PC-3 (cell line): ENCODE measurements at regions not wholly inside any gene's neighbourhood (a gene's known extent, or its start where the extent isn't known, plus 50 kb on each side); places are given as distances from the start of the nearest gene placed in this dataset.

Experiments used
- ATAC-seq: fragments of 200-7000 bp; cut with Tn5 transposase; 2 replicates; pipeline ENCODE4 v1.9.1; 2020; ENCODE audit warnings: mild to moderate bottlenecking, moderate library complexity
- BruUV-seq: library from RNA; stranded (reverse); fragments of 400-500 nt; replicated peaks from 2 replicates; lab custom pipeline; 2021; lab: Mats Ljungman, UMichigan
- CTCF ChIA-PET: fragments of 300-600 bp; sonication (Branson Sonifier 250); formaldehyde crosslinking; loops from one replicate; lab custom pipeline; 2022; ENCODE audit warnings: antibody characterized with exemption; lab: Charles Lee
- POLR2A ChIA-PET: fragments of 300-600 bp; sonication (Branson Sonifier 250); formaldehyde crosslinking; loops from one replicate; lab custom pipeline; 2022; ENCODE audit warnings: antibody characterized with exemption; ENCODE audit not compliant: unreplicated experiment; lab: Charles Lee
- DNase-seq: peaks from one replicate; pipeline ENCODE4 v3.0.0-alpha.2; 2015
- H2AFZ ChIP-seq: fragments of 300-600 bp; sonication (generic); 2 replicates; pipeline ENCODE4 v1.6.0; 2016; ENCODE audit warnings: antibody characterized with exemption, low read length
- H3F3A ChIP-seq: fragments of 300-600 bp; sonication (generic); one replicate; pipeline ENCODE4 v1.6.0; 2017; ENCODE audit warnings: antibody characterized with exemption, low read length, control low read depth, mild to moderate bottlenecking; ENCODE audit not compliant: unreplicated experiment
- H3K27ac ChIP-seq: fragments of 300-600 bp; sonication (generic); 2 replicates; pipeline ENCODE4 v1.5.1; 2016; ENCODE audit warnings: mild to moderate bottlenecking, low read length
- H3K27me3 ChIP-seq: fragments of 300-600 bp; sonication (generic); 2 replicates; pipeline ENCODE4 v1.6.1; 2016; ENCODE audit warnings: low read length, mixed read lengths
- H3K36me3 ChIP-seq: fragments of 300-600 bp; sonication (generic); 2 replicates; pipeline ENCODE4 v1.6.1; 2016; ENCODE audit warnings: low read depth, mixed run types, low read length, mixed read lengths
- H3K4me1 ChIP-seq: fragments of 300-600 bp; sonication (generic); 2 replicates; pipeline ENCODE4 v1.5.1; 2016; ENCODE audit warnings: low read length; ENCODE audit not compliant: insufficient read depth
- H3K4me2 ChIP-seq: fragments of 300-600 bp; sonication (generic); 2 replicates; pipeline ENCODE4 v1.6.0; 2016; ENCODE audit warnings: low read length
- H3K4me3 ChIP-seq: fragments of 300-600 bp; sonication (generic); 2 replicates; pipeline ENCODE4 v1.5.1; 2016; ENCODE audit warnings: mild to moderate bottlenecking, low read length, mixed read lengths
- H3K79me2 ChIP-seq: fragments of 300-600 bp; sonication (generic); 2 replicates; pipeline ENCODE4 v1.6.1; 2017; ENCODE audit warnings: low read length, mixed read lengths
- H3K9ac ChIP-seq: fragments of 300-600 bp; sonication (generic); 2 replicates; pipeline ENCODE4 v1.6.0; 2016; ENCODE audit warnings: mild to moderate bottlenecking, low read length
- H3K9me2 ChIP-seq: fragments of 300-600 bp; sonication (generic); replicated peaks from 2 replicates; pipeline ENCODE4 v1.6.1; 2016; ENCODE audit warnings: mixed run types, low read length, mixed read lengths
- H3K9me3 ChIP-seq: fragments of 300-600 bp; sonication (generic); 2 replicates; pipeline ENCODE4 v1.6.1; 2016; ENCODE audit warnings: low read length, mixed read lengths
- H4K20me1 ChIP-seq: fragments of 300-600 bp; sonication (generic); 2 replicates; pipeline ENCODE4 v1.6.1; 2016; ENCODE audit warnings: low read length, mixed read lengths
- EZH2 ChIP-seq: fragments of 300-600 bp; sonication (generic); IDR thresholded peaks from one replicate; pipeline ENCODE4 v1.6.1; 2017; ENCODE audit warnings: antibody characterized with exemption, mild to moderate bottlenecking, low read length; ENCODE audit not compliant: unreplicated experiment
- EZH2phosphoT487 ChIP-seq: fragments of 300-600 bp; sonication (generic); IDR thresholded peaks from 2 replicates; pipeline ENCODE4 v1.6.1; 2018; ENCODE audit warnings: mild to moderate bottlenecking, antibody characterized with exemption, low read length, borderline replicate concordance
- intact Hi-C: fragments of 100-400 bp; cut with micrococcal nuclease; formaldehyde crosslinking; loops from 2 replicates; pipeline ENCODE4 v1.9.0; 2023
- TF ChIP-seq, protein P1 (sequence below): fragments of 300-600 bp; sonication (generic); conservative IDR thresholded peaks from 2 replicates; pipeline ENCODE4 v1.5.1; 2017; ENCODE audit warnings: antibody characterized with exemption, low read depth, mild to moderate bottlenecking, low read length

DNA sequence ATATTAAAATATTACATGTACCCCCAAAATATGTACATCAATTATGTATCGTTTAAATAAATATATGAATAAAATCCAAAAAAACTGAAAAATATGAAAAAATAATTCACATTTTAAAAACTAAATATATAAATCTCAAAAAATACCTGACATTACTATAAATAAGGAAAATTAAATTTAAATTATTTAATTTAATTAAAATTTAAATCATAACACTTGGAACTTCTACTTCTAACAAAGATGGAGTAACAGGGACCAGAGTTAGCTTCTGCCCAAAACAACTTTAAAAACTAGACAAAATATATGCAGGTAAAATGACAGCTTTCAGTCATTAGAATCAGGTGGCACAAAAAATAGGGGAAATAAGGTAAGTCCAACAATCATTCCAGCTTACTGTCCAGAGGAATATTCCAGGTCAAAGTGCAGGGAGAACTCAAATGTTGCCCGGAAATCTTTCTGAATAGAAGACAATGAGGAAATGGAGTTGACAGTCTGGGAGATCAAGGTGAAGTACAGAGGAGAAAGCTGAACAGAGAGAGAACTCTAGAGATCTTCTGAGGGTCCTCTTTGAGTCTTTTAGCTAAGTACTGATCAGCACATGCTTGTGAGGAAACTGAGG, 207.7 kb upstream of the ATP11B start:
- TF ChIP-seq, protein P1, sequence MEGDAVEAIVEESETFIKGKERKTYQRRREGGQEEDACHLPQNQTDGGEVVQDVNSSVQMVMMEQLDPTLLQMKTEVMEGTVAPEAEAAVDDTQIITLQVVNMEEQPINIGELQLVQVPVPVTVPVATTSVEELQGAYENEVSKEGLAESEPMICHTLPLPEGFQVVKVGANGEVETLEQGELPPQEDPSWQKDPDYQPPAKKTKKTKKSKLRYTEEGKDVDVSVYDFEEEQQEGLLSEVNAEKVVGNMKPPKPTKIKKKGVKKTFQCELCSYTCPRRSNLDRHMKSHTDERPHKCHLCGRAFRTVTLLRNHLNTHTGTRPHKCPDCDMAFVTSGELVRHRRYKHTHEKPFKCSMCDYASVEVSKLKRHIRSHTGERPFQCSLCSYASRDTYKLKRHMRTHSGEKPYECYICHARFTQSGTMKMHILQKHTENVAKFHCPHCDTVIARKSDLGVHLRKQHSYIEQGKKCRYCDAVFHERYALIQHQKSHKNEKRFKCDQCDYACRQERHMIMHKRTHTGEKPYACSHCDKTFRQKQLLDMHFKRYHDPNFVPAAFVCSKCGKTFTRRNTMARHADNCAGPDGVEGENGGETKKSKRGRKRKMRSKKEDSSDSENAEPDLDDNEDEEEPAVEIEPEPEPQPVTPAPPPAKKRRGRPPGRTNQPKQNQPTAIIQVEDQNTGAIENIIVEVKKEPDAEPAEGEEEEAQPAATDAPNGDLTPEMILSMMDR: no peak
- TF ChIP-seq EZH2phosphoT487 (no peak), EZH2 (no peak)
- Histone ChIP-seq H3K27ac (no peak overlapping the region), H3K4me1 (no peaks in the 10 kb centered on the region), H3K79me2 (no peaks in the 10 kb centered on the region), H2AFZ (peak overlapping the region; percentile 46), H3K9ac (no peak overlapping the region), H3K36me3 (no peaks in the 10 kb centered on the region), H3K4me2 (no peak overlapping the region), H4K20me1 (no peaks in the 10 kb centered on the region), H3K9me3 (no peaks in the 10 kb centered on the region), H3K27me3 (no peaks in the 10 kb centered on the region), H3K9me2 (no peaks in the 10 kb centered on the region), H3K4me3 (no peak overlapping the region), H3F3A (no peaks in the 10 kb centered on the region)
- POLR2A ChIA-PET: no interaction called here
- CTCF ChIA-PET: no interaction called here
- ATAC-seq: no peak
- DNase-seq: no peak
- intact Hi-C loops: no loop called here
- no TSS peak for BruUV-seq

DNA sequence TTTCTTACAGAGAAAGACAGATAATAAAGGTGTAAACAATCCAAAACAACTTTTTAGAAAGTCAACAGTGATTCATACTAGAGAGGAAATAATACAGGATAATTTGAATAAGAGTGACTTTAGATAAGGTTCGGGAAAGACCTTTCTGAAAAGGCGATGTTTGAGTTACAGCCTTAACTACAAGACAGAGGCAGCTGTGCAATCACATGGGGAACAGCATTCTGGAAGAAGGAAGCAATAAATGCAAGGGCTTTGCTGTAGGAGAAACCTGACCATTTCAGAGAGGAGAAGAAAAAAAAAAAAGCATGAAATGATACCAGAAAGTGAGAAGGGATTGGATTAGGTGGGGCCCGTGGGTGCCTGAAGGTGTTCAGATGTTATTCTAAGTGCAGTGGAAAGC, 200.6 kb upstream of the ATP11B start:
- TF ChIP-seq, protein P1: no peak
- TF ChIP-seq EZH2phosphoT487: no peak
- no peak for TF ChIP-seq EZH2
- no peak for ATAC-seq
- no TSS peak for BruUV-seq
- Histone ChIP-seq H3K36me3 (no peaks in the 10 kb centered on the region), H3K4me1 (peaks cover 15% of the 10 kb centered on the region), H3K27me3 (no peaks in the 10 kb centered on the region), H2AFZ (no peak overlapping the region), H4K20me1 (no peaks in the 10 kb centered on the region), H3K9me2 (no peaks in the 10 kb centered on the region), H3K9ac (no peak overlapping the region), H3K27ac (no peak overlapping the region), H3K79me2 (no peaks in the 10 kb centered on the region), H3K4me2 (no peak overlapping the region), H3F3A (no peaks in the 10 kb centered on the region), H3K9me3 (no peaks in the 10 kb centered on the region), H3K4me3 (no peak overlapping the region)
- intact Hi-C loops: no loop called here
- ChIA-PET CTCF (interaction anchor here (0.7 kb wide), 1 partner anchor 15 kb away, joined by 8 read pairs; no protein-coding TSS in a partner anchor), POLR2A (no interaction called here)
- DNase-seq: no peak

DNA sequence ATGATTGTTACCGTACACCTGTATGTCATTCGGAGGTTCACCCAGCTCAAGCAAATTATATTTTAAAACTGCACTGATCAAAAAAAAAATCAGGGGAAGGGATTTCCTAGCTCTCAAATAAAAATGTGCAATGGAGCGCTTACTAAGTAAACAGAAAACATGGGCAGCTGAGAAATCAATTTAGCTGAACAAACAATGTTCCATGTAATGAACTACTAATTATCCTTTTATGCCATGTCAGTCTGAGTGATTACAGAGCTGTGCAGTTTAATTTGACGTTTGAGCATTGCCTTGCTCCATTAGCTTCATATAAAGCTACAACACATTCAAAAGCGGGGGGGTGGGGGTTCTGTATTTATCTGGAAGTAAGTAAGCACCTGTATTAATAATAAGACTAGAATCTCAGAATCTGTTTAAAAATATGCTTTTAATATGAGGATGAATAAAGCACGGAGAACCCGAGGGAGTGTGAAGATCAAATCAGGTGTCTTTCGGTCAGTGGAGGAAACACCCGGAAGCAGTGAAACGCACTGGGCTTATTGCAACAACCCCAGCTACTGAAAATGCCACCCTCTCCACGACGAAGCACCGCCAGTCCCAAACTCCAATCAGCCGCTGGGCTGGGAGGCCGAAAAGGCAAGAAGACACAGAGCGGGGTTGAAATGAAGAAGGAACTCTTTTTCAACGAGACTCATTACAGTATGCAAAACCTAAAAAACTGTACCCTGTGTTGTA, 196.5 kb upstream of the ATP11B start:
- Histone ChIP-seq H4K20me1 (no peaks in the 10 kb centered on the region), H3K27me3 (no peaks in the 10 kb centered on the region), H3K4me2 (peak overlapping the region; percentile 41), H3K9ac (no peak overlapping the region), H3K9me2 (no peaks in the 10 kb centered on the region), H3K27ac (peak overlapping the region; percentile 44), H3K79me2 (no peaks in the 10 kb centered on the region), H3K4me1 (peaks cover 15% of the 10 kb centered on the region), H2AFZ (peak overlapping the region; percentile 2; the same call in 1 of the 2 replicates), H3K9me3 (no peaks in the 10 kb centered on the region), H3K4me3 (no peak overlapping the region), H3K36me3 (no peaks in the 10 kb centered on the region), H3F3A (no peaks in the 10 kb centered on the region)
- TF ChIP-seq, protein P1: no peak
- TF ChIP-seq EZH2phosphoT487 (no peak), EZH2 (no peak)
- DNase-seq (no peak), ATAC-seq (no peak)
- BruUV-seq: no TSS peak
- ChIA-PET CTCF (interaction anchor here (0.7 kb wide), 1 partner anchor 202 kb away, joined by 3 read pairs; no protein-coding TSS in a partner anchor), POLR2A (no interaction called here)
- intact Hi-C loops: no loop called here
